Stomach smooth muscle (tissue), 2 donors: ENCODE measurements at regions not wholly inside any gene's neighbourhood (a gene's known extent, or its start where the extent isn't known, plus 50 kb on each side); places are given as distances from the start of the nearest gene placed in this dataset.
"Not testable (repeated sequence)": the region's sequence is repeated elsewhere in the genome, so short reads cannot be mapped to it uniquely, and the experiment has no call there.

ENCODE experiments used
- H3K27ac ChIP-seq: one replicate; pipeline ENCODE4 v1.7.0; 2013; ENCODE audit warnings: mild to moderate bottlenecking, low read length, inconsistent platforms
- H3K27me3 ChIP-seq, 2 donors: one replicate each; pipeline ENCODE4 v1.7.0; 2013; ENCODE audit warnings: low read length in 2 of 2; ENCODE audit not compliant: insufficient read depth in 2 of 2, control insufficient read depth in 1 of 2
- H3K36me3 ChIP-seq, 2 donors: one replicate each; pipeline ENCODE4 v1.7.0; 2013; ENCODE audit warnings: low read length in 2 of 2; ENCODE audit not compliant: control insufficient read depth in 2 of 2, insufficient read depth in 2 of 2
- H3K4me1 ChIP-seq: one replicate; pipeline ENCODE4 v1.7.0; 2013; ENCODE audit warnings: low read length; ENCODE audit not compliant: control insufficient read depth, insufficient read depth
- H3K4me3 ChIP-seq, 2 donors: one replicate each; pipeline ENCODE4 v1.7.0; 2013; ENCODE audit warnings: low read length in 2 of 2
- H3K9ac ChIP-seq, 2 donors: one replicate each; pipeline ENCODE4 v1.7.0; 2013; ENCODE audit warnings: low read length in 2 of 2, mild to moderate bottlenecking in 1 of 2
- H3K9me3 ChIP-seq, 2 donors: one replicate each; pipeline ENCODE4 v1.7.0; 2013; ENCODE audit warnings: low read length in 2 of 2; ENCODE audit not compliant: control insufficient read depth in 2 of 2
- donor health status: healthy.
- donor health status: Pancreatic carcinoma.

- not testable (repeated sequence) for H3K27me3 ChIP-seq, H3K4me3 ChIP-seq, H3K9me3 ChIP-seq, H3K9ac ChIP-seq, H3K4me1 ChIP-seq, H3K36me3 ChIP-seq, H3K27ac ChIP-seq
Measured at GRCh38 chr2:111545723-111546431, 338.1 kb downstream of the ANAPC1 start.

- not testable (repeated sequence) for H3K4me3 ChIP-seq, H3K27ac ChIP-seq, H3K4me1 ChIP-seq, H3K9me3 ChIP-seq, H3K9ac ChIP-seq, H3K36me3 ChIP-seq, H3K27me3 ChIP-seq
Measured at GRCh38 chr2:111546578-111546977, 337.4 kb downstream of the ANAPC1 start.

- H3K27ac ChIP-seq, H3K4me1 ChIP-seq, H3K4me3 ChIP-seq, H3K27me3 ChIP-seq, H3K36me3 ChIP-seq, H3K9me3 ChIP-seq, H3K9ac ChIP-seq: not testable (repeated sequence)
Measured at GRCh38 chr2:111549174-111549573, 334.8 kb downstream of the ANAPC1 start.

- not testable (repeated sequence) for H3K27ac ChIP-seq, H3K4me1 ChIP-seq, H3K4me3 ChIP-seq, H3K27me3 ChIP-seq, H3K36me3 ChIP-seq, H3K9ac ChIP-seq, H3K9me3 ChIP-seq
Measured at GRCh38 chr2:111551428-111551827, 332.6 kb downstream of the ANAPC1 start.

- H3K27me3 ChIP-seq, H3K36me3 ChIP-seq, H3K27ac ChIP-seq, H3K9me3 ChIP-seq, H3K4me1 ChIP-seq, H3K4me3 ChIP-seq, H3K9ac ChIP-seq: not testable (repeated sequence)
Measured at GRCh38 chr2:111552625-111553024, 331.4 kb downstream of the ANAPC1 start.

- H3K9me3 ChIP-seq, H3K27me3 ChIP-seq, H3K27ac ChIP-seq, H3K4me3 ChIP-seq, H3K4me1 ChIP-seq, H3K9ac ChIP-seq, H3K36me3 ChIP-seq: not testable (repeated sequence)
Measured at GRCh38 chr2:111559301-111559700, 324.7 kb downstream of the ANAPC1 start.

- H3K27me3 ChIP-seq, H3K4me3 ChIP-seq, H3K9me3 ChIP-seq, H3K27ac ChIP-seq, H3K4me1 ChIP-seq, H3K9ac ChIP-seq, H3K36me3 ChIP-seq: not testable (repeated sequence)
Measured at GRCh38 chr2:111559814-111560213, 324.2 kb downstream of the ANAPC1 start.

- not testable (repeated sequence) for H3K4me3 ChIP-seq, H3K27me3 ChIP-seq, H3K4me1 ChIP-seq, H3K9ac ChIP-seq, H3K36me3 ChIP-seq, H3K27ac ChIP-seq, H3K9me3 ChIP-seq
Measured at GRCh38 chr2:111566068-111566467, 317.9 kb downstream of the ANAPC1 start.

GRCh38 chr2:111567233-111567632, 316.8 kb downstream of the ANAPC1 start:
- not testable (repeated sequence) for H3K4me1 ChIP-seq, H3K27me3 ChIP-seq, H3K36me3 ChIP-seq, H3K27ac ChIP-seq, H3K9ac ChIP-seq, H3K4me3 ChIP-seq, H3K9me3 ChIP-seq

GRCh38 chr2:111569356-111570199, 314.4 kb downstream of the ANAPC1 start:
- not testable (repeated sequence) for H3K27me3 ChIP-seq, H3K36me3 ChIP-seq, H3K9me3 ChIP-seq, H3K4me1 ChIP-seq, H3K27ac ChIP-seq, H3K4me3 ChIP-seq, H3K9ac ChIP-seq
